Gastrocnemius medialis (tissue), 4 donors: ENCODE measurements at regions not wholly inside any gene's neighbourhood (a gene's known extent, or its start where the extent isn't known, plus 50 kb on each side); places are given as distances from the start of the nearest gene placed in this dataset.

Experiments
- ATAC-seq, 2 donors: fragments of 150-250 bp; one replicate each; pipeline ENCODE4 v1.9.1; 2016
- DNase-seq, 2 donors: peaks; one replicate each; pipeline ENCODE4 v3.0.0-alpha.2; 2019
- H3K27ac ChIP-seq, 4 donors: fragments of 200-600 bp; sonication (generic); 1 replicate in 1 of 4; 2 replicates in 3 of 4; pipeline ENCODE4 v1.5.1; 2016 to 2018; ENCODE audit warnings: mild to moderate bottlenecking in 2 of 4, moderate library complexity in 1 of 4
- H3K27me3 ChIP-seq, 3 donors: fragments of 200-600 bp; sonication (generic) in 2 of 3; 1 replicate in 1 of 3; 2 replicates in 2 of 3; pipeline versions ENCODE4 v1.5.1 to v1.6.0; 2016 to 2019; ENCODE audit warnings: mild to moderate bottlenecking in 1 of 3, moderate library complexity in 1 of 3
- H3K36me3 ChIP-seq, 2 donors: fragments of 200-600 bp; sonication (generic) in 1 of 2; one replicate each; pipeline ENCODE4 v1.5.1; 2017 to 2018
- H3K4me1 ChIP-seq, 2 donors: fragments of 200-600 bp; sonication (generic) in 1 of 2; one replicate each; pipeline ENCODE4 v1.5.1; 2016 to 2017; ENCODE audit warnings: mild to moderate bottlenecking in 2 of 2
- H3K4me3 ChIP-seq, 4 donors: fragments of 200-600 bp; sonication (generic) in 3 of 4; 1 replicate in 1 of 4; 2 replicates in 3 of 4; pipeline ENCODE4 v1.5.1; 2016 to 2019; ENCODE audit warnings: mild to moderate bottlenecking in 2 of 4
- H3K9me3 ChIP-seq, 3 donors: fragments of 200-600 bp; sonication (generic) in 2 of 3; 1 replicate in 1 of 3; 2 replicates in 2 of 3; pipeline ENCODE4 v1.5.1; 2016 to 2019
- POLR2A ChIP-seq, 2 donors: fragments of 450-650 bp; IDR thresholded peaks; one replicate each; pipeline ENCODE4 v1.6.1; 2017; ENCODE audit warnings: antibody characterized with exemption in 2 of 2, mild to moderate bottlenecking in 2 of 2, moderate library complexity in 2 of 2
- in situ Hi-C, 4 donors: fragments of 200-750 bp; cut with MboI; loops; one replicate each; pipeline versions ENCODE4 v1.15.0 to v1.8.0; 2017; ENCODE audit warnings: low sequenced_read_pairs in 4 of 4
- intact Hi-C: fragments of 100-400 bp; cut with DNase I; formaldehyde crosslinking; loops from one replicate; pipeline ENCODE4 v1.15.1; 2023; ENCODE audit warnings: low total_unique reads
- TF ChIP-seq, protein P1 (sequence below), 5 experiments: fragments of 450-650 bp in 3 of 5; fragments of 200-600 bp in 2 of 5; sonication (generic) in 2 of 5; IDR thresholded peaks in 4 of 5; conservative IDR thresholded peaks in 1 of 5; 1 replicate in 4 of 5; 2 replicates in 1 of 5; pipeline ENCODE4 v1.5.1; 2016 to 2019; ENCODE audit warnings: antibody characterized with exemption in 5 of 5, mild to moderate bottlenecking in 3 of 5, moderate library complexity in 3 of 5

DNA sequence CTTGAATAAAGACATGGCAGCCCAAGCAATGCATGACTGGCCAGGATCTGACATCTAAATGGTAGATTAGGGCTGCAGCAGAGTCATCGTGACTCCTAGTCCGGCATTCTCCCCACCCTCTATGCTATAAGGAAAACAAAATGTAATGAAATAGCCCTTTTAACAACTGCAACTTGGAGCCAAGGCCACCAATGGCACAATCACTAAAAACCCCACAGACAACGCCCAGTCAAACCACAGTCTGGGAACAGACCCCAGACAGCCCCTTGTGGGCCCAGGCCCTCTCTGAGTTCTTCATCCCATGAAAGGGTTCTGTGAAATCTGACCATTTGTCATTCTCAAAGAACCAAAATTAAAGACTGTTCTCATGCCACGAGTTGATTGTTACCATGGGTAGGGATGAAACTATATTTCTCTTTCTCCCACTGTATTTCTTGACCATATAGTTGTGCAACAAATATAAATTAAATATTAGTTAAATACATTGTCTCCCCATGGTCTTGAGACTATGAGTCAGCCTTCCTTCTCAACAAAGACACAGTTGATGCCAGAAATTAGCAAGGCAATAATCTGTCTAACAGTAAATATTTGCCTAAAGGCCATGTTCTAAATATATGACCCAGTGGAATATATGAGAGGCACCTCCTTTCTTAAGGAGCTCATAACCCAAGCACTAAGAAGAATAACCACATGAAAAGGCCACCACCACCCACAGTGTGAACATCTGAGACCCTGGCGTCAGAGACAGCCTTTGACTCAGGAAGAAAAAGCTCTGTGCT, 85.6 kb upstream of the SSTR4 start:
- no peaks in the 10 kb centered on the region for H3K36me3 ChIP-seq
- TF ChIP-seq POLR2A (IDR thresholded peaks at IDR 0.05): no peak
- TF ChIP-seq, protein P1, sequence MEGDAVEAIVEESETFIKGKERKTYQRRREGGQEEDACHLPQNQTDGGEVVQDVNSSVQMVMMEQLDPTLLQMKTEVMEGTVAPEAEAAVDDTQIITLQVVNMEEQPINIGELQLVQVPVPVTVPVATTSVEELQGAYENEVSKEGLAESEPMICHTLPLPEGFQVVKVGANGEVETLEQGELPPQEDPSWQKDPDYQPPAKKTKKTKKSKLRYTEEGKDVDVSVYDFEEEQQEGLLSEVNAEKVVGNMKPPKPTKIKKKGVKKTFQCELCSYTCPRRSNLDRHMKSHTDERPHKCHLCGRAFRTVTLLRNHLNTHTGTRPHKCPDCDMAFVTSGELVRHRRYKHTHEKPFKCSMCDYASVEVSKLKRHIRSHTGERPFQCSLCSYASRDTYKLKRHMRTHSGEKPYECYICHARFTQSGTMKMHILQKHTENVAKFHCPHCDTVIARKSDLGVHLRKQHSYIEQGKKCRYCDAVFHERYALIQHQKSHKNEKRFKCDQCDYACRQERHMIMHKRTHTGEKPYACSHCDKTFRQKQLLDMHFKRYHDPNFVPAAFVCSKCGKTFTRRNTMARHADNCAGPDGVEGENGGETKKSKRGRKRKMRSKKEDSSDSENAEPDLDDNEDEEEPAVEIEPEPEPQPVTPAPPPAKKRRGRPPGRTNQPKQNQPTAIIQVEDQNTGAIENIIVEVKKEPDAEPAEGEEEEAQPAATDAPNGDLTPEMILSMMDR (IDR thresholded peaks at IDR 0.05 in 4 of 5, conservative IDR thresholded peaks at IDR 0.05 in 1 of 5): no peak
- H3K4me3 ChIP-seq: no peak overlapping the region
- no peaks in the 10 kb centered on the region for H3K9me3 ChIP-seq
- DNase-seq (no peak), ATAC-seq (no peak)
- no peak overlapping the region for H3K27ac ChIP-seq
- in situ Hi-C loops: no loop called here
- intact Hi-C loops: loop anchor here (10.0 kb wide), 1 partner anchor 55 kb away; no protein-coding TSS in a partner anchor
- H3K4me1 ChIP-seq: no peaks in the 10 kb centered on the region
- no peaks in the 10 kb centered on the region for H3K27me3 ChIP-seq

DNA sequence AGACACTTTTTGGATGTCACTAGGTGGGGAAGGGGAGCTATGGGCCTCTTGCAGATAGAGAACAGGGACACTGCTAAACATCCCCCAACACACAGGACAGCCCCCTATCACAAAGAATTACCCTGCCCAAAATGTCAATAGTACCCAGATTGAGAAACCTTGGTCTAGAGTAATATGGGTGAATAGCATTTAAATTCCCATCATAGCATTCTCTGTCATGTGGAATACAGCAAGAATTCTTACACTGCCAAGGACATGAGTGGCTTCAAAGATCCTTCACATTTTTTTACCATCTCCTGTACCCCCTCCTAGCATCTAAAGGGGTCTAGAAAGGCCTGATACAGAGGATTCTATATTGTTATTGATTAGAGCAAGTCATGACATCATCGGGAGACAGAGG, 83.1 kb upstream of the SSTR4 start:
- ATAC-seq: no peak
- in situ Hi-C loops: no loop called here

DNA sequence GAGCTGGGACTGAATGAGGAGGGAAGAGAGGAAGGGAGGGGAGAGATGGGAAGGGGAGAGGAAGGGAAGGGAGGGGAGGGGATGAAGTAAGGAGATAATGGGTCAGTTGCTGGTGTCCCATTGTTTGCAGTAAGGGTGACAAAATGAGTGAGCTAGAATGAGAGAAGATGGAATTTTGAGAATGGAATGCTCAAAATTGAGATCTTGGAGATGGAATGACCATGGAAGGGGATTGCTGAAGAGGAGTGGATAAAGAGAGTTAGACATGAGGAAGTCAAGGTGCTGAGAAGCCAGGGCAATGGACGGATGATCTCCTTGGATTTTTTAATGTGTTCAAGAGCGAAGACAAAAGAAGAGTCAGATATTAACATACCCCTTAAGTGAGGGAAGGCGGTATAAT, 80.5 kb upstream of the SSTR4 start:
- intact Hi-C loops: no loop called here

More for the DNA sequence above, 83.1 kb upstream of the SSTR4 start:
- H3K36me3 ChIP-seq: no peaks in the 10 kb centered on the region
- no peak overlapping the region for H3K4me3 ChIP-seq
- intact Hi-C loops: no loop called here
- no peaks in the 10 kb centered on the region for H3K4me1 ChIP-seq
- H3K27ac ChIP-seq: no peak overlapping the region
- no peaks in the 10 kb centered on the region for H3K9me3 ChIP-seq
- TF ChIP-seq, protein P1 (IDR thresholded peaks at IDR 0.05 in 4 of 5, conservative IDR thresholded peaks at IDR 0.05 in 1 of 5): no peak
- TF ChIP-seq POLR2A (IDR thresholded peaks at IDR 0.05): no peak
- no peaks in the 10 kb centered on the region for H3K27me3 ChIP-seq
- DNase-seq: no peak

DNA sequence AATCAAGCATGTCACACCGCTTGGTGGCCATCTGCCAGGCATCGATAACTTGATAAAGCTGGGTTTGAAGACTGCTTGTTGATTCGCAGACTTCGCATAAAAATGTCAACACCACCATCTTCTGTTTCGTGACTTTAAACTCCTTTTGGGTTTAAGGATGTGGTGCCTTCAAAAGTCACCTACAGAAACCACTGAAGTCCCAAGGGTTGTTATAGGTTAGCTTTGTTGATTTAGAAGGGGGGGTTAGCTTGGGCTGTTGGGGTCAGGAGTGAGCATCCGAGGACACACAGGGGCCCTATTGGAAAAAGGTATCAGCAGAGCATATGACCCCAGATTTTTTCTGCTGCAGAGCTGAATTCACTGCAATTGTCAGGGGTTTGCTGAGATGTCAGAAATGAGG, 76.7 kb upstream of the SSTR4 start:
- in situ Hi-C loops (no loop called here), intact Hi-C loops (no loop called here)
- H3K9me3 ChIP-seq: no peaks in the 10 kb centered on the region
- DNase-seq (no peak), ATAC-seq (no peak)
- H3K27ac ChIP-seq: no peak overlapping the region
- H3K27me3 ChIP-seq: no peaks in the 10 kb centered on the region
- no peak for TF ChIP-seq POLR2A (IDR thresholded peaks at IDR 0.05)
- TF ChIP-seq, protein P1 (IDR thresholded peaks at IDR 0.05 in 4 of 5, conservative IDR thresholded peaks at IDR 0.05 in 1 of 5): no peak
- H3K4me1 ChIP-seq: no peaks in the 10 kb centered on the region
- H3K36me3 ChIP-seq: no peaks in the 10 kb centered on the region
- no peak overlapping the region for H3K4me3 ChIP-seq

More for the DNA sequence above, 80.5 kb upstream of the SSTR4 start:
- Histone ChIP-seq H3K27me3 (no peaks in the 10 kb centered on the region), H3K27ac (no peak overlapping the region), H3K4me1 (no peaks in the 10 kb centered on the region), H3K9me3 (no peaks in the 10 kb centered on the region), H3K4me3 (no peak overlapping the region), H3K36me3 (no peaks in the 10 kb centered on the region)
- ATAC-seq (no peak), DNase-seq (no peak)
- no peak for TF ChIP-seq POLR2A (IDR thresholded peaks at IDR 0.05)
- in situ Hi-C loops: no loop called here

DNA sequence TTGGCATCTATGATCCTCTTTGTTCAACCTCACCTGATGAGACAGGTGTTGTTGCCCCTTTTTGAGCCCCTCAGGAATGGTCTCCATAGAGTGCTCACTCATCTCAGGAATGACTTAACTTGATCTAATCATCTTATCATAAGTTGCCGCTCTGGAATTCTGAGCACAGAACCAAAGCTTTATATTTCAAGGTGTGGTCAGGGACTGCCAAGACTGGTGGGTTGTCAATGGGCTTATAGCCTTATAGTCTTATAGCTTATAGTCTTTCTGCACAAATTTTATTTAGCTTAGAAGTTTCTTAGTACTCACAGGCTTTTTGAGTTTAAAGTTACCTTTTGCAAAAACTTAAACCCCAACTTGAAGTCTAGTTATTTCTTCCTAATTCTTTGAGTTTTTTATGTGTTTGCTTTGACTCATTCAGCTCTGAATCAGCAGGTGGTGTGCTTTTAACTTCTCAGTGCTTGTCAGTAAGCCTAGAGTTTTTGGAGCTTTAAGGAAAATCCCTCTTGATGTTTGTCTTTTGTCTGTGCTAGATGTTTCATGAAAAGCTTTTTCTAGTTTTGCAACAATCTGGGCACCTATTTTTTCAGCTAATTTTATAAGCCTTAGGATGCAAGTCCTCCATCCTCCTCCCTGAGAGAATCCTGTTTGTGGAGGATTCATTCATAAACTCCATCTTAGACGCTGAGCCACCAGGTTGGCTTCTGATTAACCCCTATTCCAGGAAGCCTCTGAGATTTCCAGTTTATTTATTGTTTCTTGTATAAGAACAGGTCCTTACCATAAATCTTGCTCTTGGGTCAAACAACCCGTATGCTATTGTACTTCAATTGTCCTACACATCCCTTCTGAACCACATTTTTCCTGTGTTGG, 72.3 kb upstream of the SSTR4 start:
- ATAC-seq (no peak), DNase-seq (no peak)
- in situ Hi-C loops: no loop called here

More for the DNA sequence above, 72.3 kb upstream of the SSTR4 start:
- TF ChIP-seq POLR2A (IDR thresholded peaks at IDR 0.05): no peak
- TF ChIP-seq, protein P1 (IDR thresholded peaks at IDR 0.05 in 4 of 5, conservative IDR thresholded peaks at IDR 0.05 in 1 of 5): no peak
- no peak overlapping the region for H3K27ac ChIP-seq
- H3K4me1 ChIP-seq: no peaks in the 10 kb centered on the region
- no peak overlapping the region for H3K4me3 ChIP-seq
- no peaks in the 10 kb centered on the region for H3K36me3 ChIP-seq
- H3K27me3 ChIP-seq: no peaks in the 10 kb centered on the region
- intact Hi-C loops: no loop called here
- no peaks in the 10 kb centered on the region for H3K9me3 ChIP-seq
